Keratinocyte (primary cell): ENCODE measurements at regions not wholly inside any gene's neighbourhood (a gene's known extent, or its start where the extent isn't known, plus 50 kb on each side); places are given as distances from the start of the nearest gene placed in this dataset.
"Not testable (repeated sequence)": the region's sequence is repeated elsewhere in the genome, so short reads cannot be mapped to it uniquely, and the experiment has no call there.

Source experiments
- DNase-seq: peaks from one replicate; pipeline ENCODE4 v3.0.0-alpha.2; 2011; ENCODE audit warnings: low read depth, missing footprints, low spot score
- FAIRE-seq: peaks from 2 replicates; lab custom pipeline; 2011; peaks lifted over from hg19 to GRCh38; lab: Jason Lieb, UNC
- H2AFZ ChIP-seq: 2 replicates; pipeline ENCODE4 v1.6.0; 2012; ENCODE audit warnings: low read length, control low read depth, inconsistent platforms; ENCODE audit not compliant: control insufficient read depth
- H3K27ac ChIP-seq: 2 replicates; pipeline ENCODE4 v1.5.1; 2011; ENCODE audit warnings: low read length; ENCODE audit not compliant: control insufficient read depth, insufficient read depth
- H3K27me3 ChIP-seq: 3 replicates; pipeline ENCODE4 v1.6.0; 2011; ENCODE audit warnings: low read length; ENCODE audit not compliant: control insufficient read depth, insufficient read depth; ENCODE audit errors: extremely low read depth
- H3K36me3 ChIP-seq, 2 experiments: 2 replicates in 1 of 2; 3 replicates in 1 of 2; pipeline ENCODE4 v1.5.1; 2011; ENCODE audit warnings: low read length in 2 of 2, mild to moderate bottlenecking in 1 of 2; ENCODE audit not compliant: control insufficient read depth in 2 of 2, insufficient read depth in 2 of 2; ENCODE audit errors: extremely low read depth in 1 of 2
- H3K4me1 ChIP-seq: 3 replicates; pipeline ENCODE4 v1.5.1; 2011; ENCODE audit warnings: low read length; ENCODE audit not compliant: control insufficient read depth, insufficient read depth; ENCODE audit errors: extremely low read depth
- H3K4me2 ChIP-seq: 3 replicates; pipeline ENCODE4 v1.6.0; 2011; ENCODE audit warnings: low read depth, low read length; ENCODE audit not compliant: control insufficient read depth, insufficient read depth; ENCODE audit errors: extremely low read depth
- H3K4me3 ChIP-seq, 3 experiments: fragments of 200-600 bp in 1 of 3; sonication (generic) in 1 of 3; 2 replicates in 2 of 3; 3 replicates in 1 of 3; pipeline ENCODE4 v1.5.1; 2011 to 2016; ENCODE audit warnings: low read length in 3 of 3, mild to moderate bottlenecking in 3 of 3, control low read depth in 2 of 3, inconsistent platforms in 1 of 3, low read depth in 1 of 3, mixed read lengths in 1 of 3, mixed run types in 1 of 3, moderate library complexity in 1 of 3; ENCODE audit not compliant: control insufficient read depth in 2 of 3, insufficient read depth in 2 of 3; ENCODE audit errors: extremely low read depth in 1 of 3
- H3K79me2 ChIP-seq: 2 replicates; pipeline ENCODE4 v1.6.0; 2012; ENCODE audit warnings: low read length; ENCODE audit not compliant: control insufficient read depth, insufficient read depth
- H3K9ac ChIP-seq: 3 replicates; pipeline ENCODE4 v1.6.0; 2011; ENCODE audit warnings: low read length; ENCODE audit not compliant: control insufficient read depth, insufficient read depth; ENCODE audit errors: extremely low read depth
- H3K9me1 ChIP-seq: 3 replicates; pipeline ENCODE4 v1.6.0; 2011; ENCODE audit warnings: low read length; ENCODE audit not compliant: control insufficient read depth, insufficient read depth; ENCODE audit errors: extremely low read depth
- H3K9me3 ChIP-seq: 2 replicates; pipeline ENCODE4 v1.5.1; 2012; ENCODE audit warnings: low read depth, low read length; ENCODE audit not compliant: control insufficient read depth
- H4K20me1 ChIP-seq: 3 replicates; pipeline ENCODE4 v1.6.0; 2011; ENCODE audit warnings: low read length; ENCODE audit not compliant: control insufficient read depth, insufficient read depth; ENCODE audit errors: extremely low read depth
- EZH2 ChIP-seq: IDR thresholded peaks from one replicate; pipeline ENCODE4 v1.6.1; 2012; ENCODE audit warnings: inconsistent platforms, mild to moderate bottlenecking, low read length, moderate library complexity
- dilution Hi-C: fragments of 300-500 bp; cut with MboI; formaldehyde crosslinking; loops from one replicate; pipeline ENCODE4 v1.7.0; 2020; ENCODE audit warnings: low sequenced_read_pairs; ENCODE audit not compliant: extremely low pct_ligation_motif_present
- TF ChIP-seq, protein P1 (sequence below), 3 experiments: IDR thresholded peaks in 1 of 3; conservative IDR thresholded peaks in 1 of 3; optimal IDR thresholded peaks in 1 of 3; 2 replicates in 2 of 3; 3 replicates in 1 of 3; pipeline versions ENCODE3 to v1.5.1; 2011; ENCODE audit warnings: low read length in 3 of 3, mild to moderate bottlenecking in 3 of 3, moderate library complexity in 2 of 3, control low read depth in 1 of 3, inconsistent platforms in 1 of 3; ENCODE audit not compliant: insufficient read depth in 2 of 3; ENCODE audit errors: extremely low read depth in 1 of 3

DNA sequence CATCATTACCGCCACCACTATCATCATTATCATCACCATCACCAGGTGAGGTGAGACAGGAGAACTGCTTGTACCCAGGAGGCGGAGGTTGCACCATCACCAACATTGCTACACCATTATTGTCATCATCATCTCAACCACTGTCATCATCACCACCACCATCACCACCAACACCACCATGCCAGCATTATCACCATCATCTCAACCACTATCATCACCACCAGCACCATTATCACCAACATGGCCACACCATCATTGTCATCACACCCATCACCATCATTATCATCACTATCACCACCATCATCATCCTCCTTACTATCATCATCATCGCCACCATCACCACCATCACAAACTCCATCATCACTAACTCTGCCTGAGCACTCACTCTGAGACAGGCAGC, 661.8 kb upstream of the DEFB115 start:
- Histone ChIP-seq H3K9me3 (peaks cover 8% of the 10 kb centered on the region), H4K20me1 (no peaks in the 10 kb centered on the region), H3K4me3 (no peak overlapping the region), H3K27me3 (no peaks in the 10 kb centered on the region), H3K79me2 (no peaks in the 10 kb centered on the region), H3K9me1 (no peaks in the 10 kb centered on the region), H3K4me2 (no peak overlapping the region), H3K4me1 (no peaks in the 10 kb centered on the region), H3K36me3 (no peaks in the 10 kb centered on the region), H2AFZ (no peak overlapping the region), H3K27ac (no peak overlapping the region), H3K9ac (no peak overlapping the region)
- DNase-seq (no peak), FAIRE-seq (no peak)
- dilution Hi-C loops: no loop called here
- TF ChIP-seq EZH2: no peak
- TF ChIP-seq, protein P1, sequence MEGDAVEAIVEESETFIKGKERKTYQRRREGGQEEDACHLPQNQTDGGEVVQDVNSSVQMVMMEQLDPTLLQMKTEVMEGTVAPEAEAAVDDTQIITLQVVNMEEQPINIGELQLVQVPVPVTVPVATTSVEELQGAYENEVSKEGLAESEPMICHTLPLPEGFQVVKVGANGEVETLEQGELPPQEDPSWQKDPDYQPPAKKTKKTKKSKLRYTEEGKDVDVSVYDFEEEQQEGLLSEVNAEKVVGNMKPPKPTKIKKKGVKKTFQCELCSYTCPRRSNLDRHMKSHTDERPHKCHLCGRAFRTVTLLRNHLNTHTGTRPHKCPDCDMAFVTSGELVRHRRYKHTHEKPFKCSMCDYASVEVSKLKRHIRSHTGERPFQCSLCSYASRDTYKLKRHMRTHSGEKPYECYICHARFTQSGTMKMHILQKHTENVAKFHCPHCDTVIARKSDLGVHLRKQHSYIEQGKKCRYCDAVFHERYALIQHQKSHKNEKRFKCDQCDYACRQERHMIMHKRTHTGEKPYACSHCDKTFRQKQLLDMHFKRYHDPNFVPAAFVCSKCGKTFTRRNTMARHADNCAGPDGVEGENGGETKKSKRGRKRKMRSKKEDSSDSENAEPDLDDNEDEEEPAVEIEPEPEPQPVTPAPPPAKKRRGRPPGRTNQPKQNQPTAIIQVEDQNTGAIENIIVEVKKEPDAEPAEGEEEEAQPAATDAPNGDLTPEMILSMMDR (optimal IDR thresholded peaks at IDR 0.05 in 1 of 3, IDR thresholded peaks at IDR 0.05 in 1 of 3, conservative IDR thresholded peaks at IDR 0.05 in 1 of 3; ENCODE audit: extremely low read depth in 1 of 3, insufficient read depth in 2 of 3, low read length in 3 of 3): no peak

DNA sequence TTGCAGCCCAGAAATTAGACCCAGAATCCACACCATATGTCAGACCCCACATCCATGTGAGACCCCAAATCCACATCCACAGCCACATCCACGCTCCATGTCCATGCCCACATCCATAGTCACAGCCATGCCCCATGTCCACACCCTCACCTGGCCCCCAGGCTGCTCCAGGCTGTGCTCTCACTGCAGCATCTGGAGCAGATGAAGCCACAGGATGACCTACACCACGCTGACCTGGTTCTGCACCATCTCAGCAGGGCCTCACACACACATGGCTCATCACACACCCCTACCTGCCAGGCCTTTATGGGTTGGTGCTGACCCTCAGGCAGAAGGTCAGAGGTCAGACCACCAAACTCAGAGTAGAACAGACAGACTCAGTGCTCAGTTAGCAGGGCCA, 660.0 kb upstream of the DEFB115 start:
- FAIRE-seq, H3K4me3 ChIP-seq, H3K9me3 ChIP-seq, H3K9ac ChIP-seq, H3K9me1 ChIP-seq, H3K27me3 ChIP-seq, H4K20me1 ChIP-seq, DNase-seq, H3K36me3 ChIP-seq, dilution Hi-C loops, H3K27ac ChIP-seq, H2AFZ ChIP-seq, H3K4me1 ChIP-seq, H3K4me2 ChIP-seq, H3K79me2 ChIP-seq: not testable (repeated sequence)

DNA sequence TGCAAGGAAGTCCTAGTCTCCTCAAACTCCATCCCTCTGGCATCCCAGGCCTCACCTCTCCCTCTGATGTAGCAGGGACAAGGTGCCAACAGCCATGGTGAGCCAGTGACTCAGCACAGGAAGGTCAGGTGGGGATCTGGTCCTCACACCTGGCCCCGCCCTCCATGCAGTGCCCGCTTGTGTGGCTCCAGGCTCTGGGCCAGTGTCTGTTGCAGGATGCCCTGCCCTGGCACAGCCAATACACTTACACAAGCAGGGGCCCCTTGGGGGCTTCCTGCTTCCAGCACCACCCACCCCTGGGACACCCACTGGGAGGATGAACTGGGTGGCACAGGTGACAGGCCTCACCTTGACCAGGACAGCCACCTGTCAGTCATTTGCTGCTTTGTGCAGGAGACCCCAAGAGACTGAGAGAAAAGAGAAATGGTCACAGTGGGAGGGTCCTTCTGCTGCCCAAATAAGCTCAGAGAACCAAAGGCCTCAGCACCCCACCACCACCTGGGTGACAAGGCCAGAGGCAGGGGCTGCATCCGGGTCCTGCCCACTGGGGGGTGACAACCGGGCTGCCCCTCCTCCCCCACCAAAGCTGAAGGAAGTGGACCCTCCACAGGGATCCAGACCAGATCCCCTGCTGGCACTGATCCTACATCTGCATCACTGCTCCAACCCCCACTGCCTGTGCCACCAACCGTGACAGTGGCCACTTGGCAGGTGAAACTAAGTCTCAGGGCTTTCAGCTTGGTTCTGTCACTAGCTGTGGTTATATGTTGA, 658.8 kb upstream of the DEFB115 start:
- no peaks in the 10 kb centered on the region for H3K27me3 ChIP-seq
- no peak overlapping the region for H3K27ac ChIP-seq
- no peaks in the 10 kb centered on the region for H3K36me3 ChIP-seq
- H2AFZ ChIP-seq: no peak overlapping the region
- no peak overlapping the region for H3K9ac ChIP-seq
- no peaks in the 10 kb centered on the region for H3K4me1 ChIP-seq
- no peak overlapping the region for H3K4me2 ChIP-seq
- TF ChIP-seq, protein P1 (optimal IDR thresholded peaks at IDR 0.05 in 1 of 3, IDR thresholded peaks at IDR 0.05 in 1 of 3, conservative IDR thresholded peaks at IDR 0.05 in 1 of 3; ENCODE audit: extremely low read depth in 1 of 3, insufficient read depth in 2 of 3, low read length in 3 of 3): no peak
- no peak for TF ChIP-seq EZH2
- dilution Hi-C loops: no loop called here
- H3K9me3 ChIP-seq: peaks cover 8% of the 10 kb centered on the region
- H3K4me3 ChIP-seq: no peak overlapping the region
- FAIRE-seq: no peak
- H3K9me1 ChIP-seq: no peaks in the 10 kb centered on the region
- no peaks in the 10 kb centered on the region for H3K79me2 ChIP-seq
- H4K20me1 ChIP-seq: no peaks in the 10 kb centered on the region
- no peak for DNase-seq
